Stimulated activated CD8-positive, alpha-beta memory T cell treated with anti-CD3 and anti-CD28 coated beads, Interleukin-4, amount 100 ng/mL, for 24 hours (primary cell): ENCODE measurements at regions not wholly inside any gene's neighbourhood (a gene's known extent, or its start where the extent isn't known, plus 50 kb on each side); places are given as distances from the start of the nearest gene placed in this dataset.
"Not testable (repeated sequence)": the region's sequence is repeated elsewhere in the genome, so short reads cannot be mapped to it uniquely, and the experiment has no call there.

Experiments
- DNase-seq: peaks from one replicate; pipeline ENCODE4 v3.0.0-alpha.2; 2020; ENCODE audit warnings: low read depth

DNA sequence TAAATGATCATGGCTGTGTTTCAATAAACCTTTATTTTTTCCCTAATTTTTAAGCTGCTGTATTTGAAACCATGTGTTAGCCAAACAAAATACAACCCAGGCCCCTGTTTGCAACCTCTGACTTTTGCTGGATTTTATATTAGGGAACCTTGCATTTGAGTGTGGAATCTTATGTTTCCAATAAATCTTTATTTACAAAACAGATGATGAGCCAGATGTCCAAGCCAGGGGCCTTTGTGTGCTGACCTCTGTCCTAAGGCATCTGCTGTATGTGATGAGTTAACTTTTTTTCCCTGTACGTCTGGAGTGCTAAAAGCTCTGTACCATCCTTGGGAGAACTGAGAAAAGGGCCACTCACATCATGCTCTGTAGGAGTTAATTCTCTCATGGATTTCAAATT lies 162.9 kb downstream of the TRIB2 start:
- DNase-seq: no peak

- no peak for DNase-seq
These were observed 165.2 kb downstream of the TRIB2 start for GRCh38 chr2:12881952-12882351.

DNA sequence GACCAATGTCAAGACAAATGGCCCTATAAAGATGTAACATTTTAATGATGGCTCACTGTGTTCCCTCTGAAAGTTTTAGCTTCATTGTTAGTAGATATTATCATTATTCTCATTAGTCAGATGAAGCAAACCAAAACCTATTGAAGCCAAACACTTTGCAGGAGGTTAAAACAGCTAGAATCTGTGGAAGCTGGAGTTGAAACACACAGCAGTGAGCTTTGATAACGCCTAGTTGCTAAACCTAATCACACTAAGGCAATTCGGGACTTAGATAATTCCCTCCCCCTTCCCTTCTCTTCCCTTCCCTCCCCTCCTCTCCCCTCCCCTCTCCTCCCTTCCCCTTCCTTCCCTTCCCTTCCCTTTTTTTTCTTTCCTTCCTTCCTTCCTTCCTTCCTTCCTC lies 165.7 kb downstream of the TRIB2 start:
- DNase-seq: no peak

DNA sequence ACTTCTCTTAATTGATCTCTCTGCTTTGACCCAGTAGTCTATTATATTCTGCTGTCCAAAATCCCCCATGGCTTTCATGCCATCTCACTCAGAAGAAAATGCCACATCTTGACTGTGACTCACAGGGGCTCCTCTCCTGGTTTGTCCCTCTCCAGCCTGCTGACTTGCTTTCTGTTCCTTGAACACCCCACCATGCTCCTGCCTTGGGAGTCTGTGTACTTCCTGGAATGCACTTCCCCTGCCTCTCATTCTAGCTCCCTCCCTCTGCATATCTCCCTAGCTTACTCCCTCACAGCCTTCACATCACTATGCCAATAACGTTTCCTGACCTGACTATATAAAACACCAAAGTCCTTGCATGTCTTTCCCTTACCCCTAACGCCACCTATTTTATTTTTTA lies 167.2 kb downstream of the TRIB2 start:
- DNase-seq: no peak

GRCh38 chr2:12884713-12885282 lies 168.1 kb downstream of the TRIB2 start:
- no peak for DNase-seq

- no peak for DNase-seq
These were observed 173.3 kb downstream of the TRIB2 start for GRCh38 chr2:12890066-12890465.

- no peak for DNase-seq
These were observed 173.8 kb downstream of the TRIB2 start for GRCh38 chr2:12890481-12890991.

DNA sequence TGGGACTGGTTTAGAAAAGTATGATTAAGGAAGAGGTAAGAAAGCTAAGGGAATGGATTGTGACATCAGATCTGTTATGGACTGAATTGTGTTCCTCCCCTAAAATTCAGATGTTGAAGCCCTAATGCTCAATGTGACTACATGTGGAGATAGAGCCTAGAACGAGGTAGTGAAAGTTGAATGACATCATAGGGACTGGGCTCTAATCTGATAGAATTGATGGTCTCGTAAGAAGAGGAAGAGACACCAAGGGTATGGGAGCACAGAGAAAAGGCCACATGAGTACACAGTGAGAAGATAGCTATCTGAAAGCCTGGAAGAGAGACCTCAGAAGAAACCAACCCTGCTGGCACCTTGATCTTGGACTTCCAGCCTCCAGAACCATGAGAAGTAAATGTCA lies 178.3 kb downstream of the TRIB2 start:
- DNase-seq: no peak

DNA sequence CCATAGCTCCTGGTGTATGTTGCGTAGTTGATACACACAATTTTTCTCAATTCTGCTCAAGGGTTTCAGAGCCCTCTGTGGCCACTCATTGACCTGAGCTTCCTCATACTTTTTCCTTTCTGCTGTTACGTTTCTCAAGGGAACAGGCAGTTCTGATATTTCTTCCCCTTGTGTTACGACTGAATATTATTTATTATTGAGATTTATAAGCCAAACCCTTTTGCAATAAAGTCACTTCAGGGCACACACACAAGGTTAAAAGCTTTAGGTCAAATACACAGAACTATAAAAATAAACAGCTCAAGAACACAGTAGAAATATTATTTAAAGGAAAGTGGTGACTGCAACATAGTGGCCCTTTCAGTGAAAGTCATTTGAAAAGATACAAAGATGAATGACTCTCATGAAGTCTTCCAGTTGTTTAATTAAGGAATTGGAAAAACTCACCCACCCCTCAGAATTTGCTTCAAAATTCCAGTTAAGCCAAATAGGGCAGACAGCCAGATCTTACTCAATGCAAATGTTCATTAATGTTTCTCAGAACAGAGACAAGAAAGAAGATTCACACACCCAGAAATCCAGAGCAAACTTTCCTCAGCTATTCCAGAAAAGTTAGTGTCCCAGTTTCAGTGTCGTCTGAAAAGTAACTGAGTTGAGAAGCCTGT lies 179.7 kb downstream of the TRIB2 start:
- DNase-seq: no peak

GRCh38 chr2:12897181-12897580 lies 180.4 kb downstream of the TRIB2 start:
- no peak for DNase-seq

DNA sequence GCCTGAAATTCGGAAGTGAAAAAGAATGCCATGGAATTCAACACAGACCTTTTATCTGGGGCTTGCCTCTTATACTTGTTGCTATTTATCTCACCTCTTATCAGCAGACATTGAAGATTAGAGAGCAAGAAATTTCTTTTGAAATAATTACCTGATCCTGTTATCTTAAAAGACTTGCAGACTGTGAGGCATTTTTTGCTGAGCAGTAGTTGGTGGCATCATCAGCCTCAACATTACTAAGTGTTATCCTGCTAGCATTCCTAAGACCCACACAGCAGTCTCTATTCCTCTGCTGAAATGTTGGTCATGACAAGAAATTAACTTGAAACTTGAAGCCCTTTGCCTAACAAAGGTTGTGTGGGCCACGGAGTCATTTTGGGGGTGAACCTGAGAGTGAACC lies 186.5 kb downstream of the TRIB2 start:
- no peak for DNase-seq

DNA sequence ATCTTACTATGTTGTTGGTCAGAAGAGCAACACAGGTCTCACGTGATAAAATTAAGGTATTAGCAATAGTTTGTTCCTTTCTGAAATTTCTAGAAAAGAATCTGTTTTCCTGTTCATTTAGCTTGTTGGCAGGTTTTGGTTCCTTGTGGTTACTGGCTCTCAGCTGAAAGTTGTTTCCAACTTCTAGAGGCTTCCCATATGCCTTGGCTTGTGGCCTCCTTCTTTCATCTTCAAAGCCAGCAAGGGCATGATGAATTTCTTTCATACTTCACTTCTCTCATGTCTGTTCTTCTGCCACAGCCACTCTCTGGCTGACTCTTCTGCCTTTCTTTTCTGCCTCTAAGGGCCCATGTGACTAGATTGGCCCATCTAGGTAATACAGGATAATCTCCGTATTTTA lies 193.7 kb downstream of the TRIB2 start:
- no peak for DNase-seq

DNA sequence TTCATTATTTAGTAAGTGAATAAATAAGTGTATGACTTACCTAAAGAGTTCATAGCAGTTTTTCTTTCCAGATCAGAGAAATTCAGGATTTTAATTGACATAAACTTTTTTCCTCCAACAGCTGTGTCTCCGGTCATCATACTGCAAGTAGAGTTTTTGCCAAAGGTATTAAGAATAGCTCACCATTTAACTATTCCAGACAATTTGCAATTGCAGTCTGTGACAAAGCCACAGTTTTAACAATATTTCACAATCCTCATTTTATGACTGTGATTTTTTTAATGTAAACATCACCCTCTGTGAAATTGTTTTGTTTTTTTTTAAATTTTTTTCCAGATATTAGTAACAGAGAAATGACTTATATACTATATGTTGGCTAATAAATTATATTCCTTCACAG lies 199.1 kb downstream of the TRIB2 start:
- DNase-seq: no peak

GRCh38 chr2:12918138-12918834 lies 201.6 kb downstream of the TRIB2 start:
- DNase-seq: no peak

GRCh38 chr2:12918835-12919445 lies 202.2 kb downstream of the TRIB2 start:
- no peak for DNase-seq

GRCh38 chr2:12921321-12921720 lies 204.6 kb downstream of the TRIB2 start:
- no peak for DNase-seq

GRCh38 chr2:12923907-12924610 lies 207.3 kb downstream of the TRIB2 start:
- no peak for DNase-seq

DNA sequence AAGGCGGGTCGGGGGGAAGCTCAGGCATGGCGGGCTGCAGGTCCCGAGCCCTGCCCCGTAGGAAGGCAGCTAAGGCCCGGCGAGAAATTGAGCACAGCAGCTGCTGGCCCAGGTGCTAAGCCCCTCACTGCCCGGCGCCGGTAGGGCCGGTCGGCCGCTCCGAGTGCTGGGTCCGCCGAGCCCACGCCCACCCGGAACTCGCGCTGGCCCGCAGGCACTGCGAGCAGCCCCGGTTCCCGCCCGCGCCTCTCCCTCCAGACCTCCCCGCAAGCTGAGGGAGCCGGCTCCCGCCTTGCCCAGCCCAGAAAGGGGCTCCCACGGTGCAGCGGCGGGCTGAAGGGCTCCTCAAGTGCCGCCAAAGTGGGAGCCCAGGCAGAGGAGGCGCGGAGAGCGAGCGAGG lies 209.9 kb downstream of the TRIB2 start:
- DNase-seq: not testable (repeated sequence)

- DNase-seq: no peak
These were observed 211.6 kb downstream of the TRIB2 start for GRCh38 chr2:12928197-12928774.

DNA sequence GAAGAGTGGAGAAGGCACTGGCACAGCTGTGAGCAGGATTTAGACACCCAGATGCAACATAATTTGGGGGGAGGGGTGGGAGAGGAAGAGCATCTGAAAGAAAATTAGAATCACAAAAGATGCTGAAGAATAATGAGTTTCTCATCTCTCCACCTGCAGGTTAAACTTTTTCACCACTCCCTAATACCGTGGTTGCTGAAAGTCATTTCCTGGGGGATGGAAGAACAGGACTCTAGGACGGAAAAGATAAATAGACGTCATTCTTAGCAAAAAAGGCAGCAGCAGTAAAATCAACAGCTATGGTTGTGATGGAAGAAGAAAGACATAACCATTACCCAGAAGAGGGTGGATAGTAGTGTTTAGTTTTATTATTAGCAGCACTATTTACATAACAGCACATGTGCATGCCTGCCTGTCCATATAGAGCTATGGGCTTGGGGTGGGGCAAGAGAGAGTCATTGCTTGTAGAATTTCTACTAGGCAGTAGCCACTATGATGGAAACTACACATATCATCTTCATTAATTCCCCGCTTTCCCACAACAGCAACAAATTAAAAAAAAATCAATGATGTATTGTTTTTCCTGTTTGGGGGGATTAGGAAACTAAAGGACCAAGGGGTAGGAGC lies 212.2 kb downstream of the TRIB2 start:
- DNase-seq: no peak

- no peak for DNase-seq
These were observed 213.0 kb downstream of the TRIB2 start for GRCh38 chr2:12929758-12930157.

- no peak for DNase-seq
These were observed 213.7 kb downstream of the TRIB2 start for GRCh38 chr2:12930391-12930790.
